ENCODE measurements at regions not wholly inside any gene's neighbourhood (a gene's known extent, or its start where the extent isn't known, plus 50 kb on each side); places are given as distances from the start of the nearest gene placed in this dataset.

DNA sequence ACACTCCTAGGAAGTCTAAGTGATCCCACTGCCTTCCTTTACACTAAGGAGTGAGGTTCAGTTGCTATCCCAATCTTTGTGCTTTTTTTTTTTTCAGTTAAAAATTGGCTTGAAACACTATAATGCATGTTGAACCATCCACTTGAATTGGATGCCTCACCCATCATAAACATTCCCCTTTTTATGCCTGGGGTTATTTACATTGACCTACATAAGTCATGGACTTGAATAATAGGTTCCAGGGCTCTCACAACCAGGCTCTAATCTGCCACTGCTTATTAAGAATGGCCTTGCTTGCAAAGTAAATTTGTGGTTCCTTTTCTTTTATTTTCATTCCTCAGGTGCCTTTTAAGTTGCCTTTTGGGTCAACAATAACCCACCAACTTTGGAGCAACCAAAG is 236.1 kb upstream of the MEIS1 start:
- TF ChIP-seq, protein P1, sequence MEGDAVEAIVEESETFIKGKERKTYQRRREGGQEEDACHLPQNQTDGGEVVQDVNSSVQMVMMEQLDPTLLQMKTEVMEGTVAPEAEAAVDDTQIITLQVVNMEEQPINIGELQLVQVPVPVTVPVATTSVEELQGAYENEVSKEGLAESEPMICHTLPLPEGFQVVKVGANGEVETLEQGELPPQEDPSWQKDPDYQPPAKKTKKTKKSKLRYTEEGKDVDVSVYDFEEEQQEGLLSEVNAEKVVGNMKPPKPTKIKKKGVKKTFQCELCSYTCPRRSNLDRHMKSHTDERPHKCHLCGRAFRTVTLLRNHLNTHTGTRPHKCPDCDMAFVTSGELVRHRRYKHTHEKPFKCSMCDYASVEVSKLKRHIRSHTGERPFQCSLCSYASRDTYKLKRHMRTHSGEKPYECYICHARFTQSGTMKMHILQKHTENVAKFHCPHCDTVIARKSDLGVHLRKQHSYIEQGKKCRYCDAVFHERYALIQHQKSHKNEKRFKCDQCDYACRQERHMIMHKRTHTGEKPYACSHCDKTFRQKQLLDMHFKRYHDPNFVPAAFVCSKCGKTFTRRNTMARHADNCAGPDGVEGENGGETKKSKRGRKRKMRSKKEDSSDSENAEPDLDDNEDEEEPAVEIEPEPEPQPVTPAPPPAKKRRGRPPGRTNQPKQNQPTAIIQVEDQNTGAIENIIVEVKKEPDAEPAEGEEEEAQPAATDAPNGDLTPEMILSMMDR (IDR thresholded peaks at IDR 0.05; ENCODE audit: insufficient read depth, low read depth, low read length), result no peak
- TF ChIP-seq EZH2 (IDR thresholded peaks at IDR 0.05; ENCODE audit: insufficient read depth, low read length), result no peak
